Activated naive CD4-positive, alpha-beta T cell treated with anti-CD3 and anti-CD28 coated beads, Interleukin-2, amount 50 U/mL, for 24 hours (primary cell): ENCODE measurements at regions not wholly inside any gene's neighbourhood (a gene's known extent, or its start where the extent isn't known, plus 50 kb on each side); places are given as distances from the start of the nearest gene placed in this dataset.

Experiments
- H3K27ac Mint-ChIP-seq: one replicate; pipeline ENCODE4 v1.8.0; 2021; ENCODE audit warnings: mild to moderate bottlenecking, mixed read lengths
- H3K27me3 Mint-ChIP-seq: one replicate; pipeline ENCODE4 v1.8.0; 2021; ENCODE audit warnings: mixed read lengths
- H3K36me3 Mint-ChIP-seq: one replicate; pipeline ENCODE4 v1.8.0; 2021; ENCODE audit warnings: mixed read lengths
- H3K4me1 Mint-ChIP-seq: one replicate; pipeline ENCODE4 v1.8.0; 2021; ENCODE audit warnings: mixed read lengths
- H3K4me3 Mint-ChIP-seq: one replicate; pipeline ENCODE4 v1.8.0; 2021; ENCODE audit warnings: mild to moderate bottlenecking, mixed read lengths
- H3K9me3 Mint-ChIP-seq: one replicate; pipeline ENCODE4 v1.8.0; 2021; ENCODE audit warnings: mixed read lengths

GRCh38 chr2:108182489-108182888 is 57.3 kb upstream of the SULT1C3 start:
- Mint-ChIP-seq H3K9me3 (no peaks in the 10 kb centered on the region), H3K27ac (no peak overlapping the region), H3K36me3 (no peaks in the 10 kb centered on the region), H3K27me3 (peaks cover 5% of the 10 kb centered on the region), H3K4me3 (no peak overlapping the region), H3K4me1 (no peaks in the 10 kb centered on the region)

- H3K27ac Mint-ChIP-seq: no peak overlapping the region
- no peak overlapping the region for H3K4me3 Mint-ChIP-seq
- H3K4me1 Mint-ChIP-seq: no peaks in the 10 kb centered on the region
- H3K27me3 Mint-ChIP-seq: peaks cover 5% of the 10 kb centered on the region
- no peaks in the 10 kb centered on the region for H3K36me3 Mint-ChIP-seq
- H3K9me3 Mint-ChIP-seq: no peaks in the 10 kb centered on the region
Measured at GRCh38 chr2:108184419-108184818, 55.3 kb upstream of the SULT1C3 start.

- H3K27me3 Mint-ChIP-seq: peaks cover 7% of the 10 kb centered on the region
- no peak overlapping the region for H3K4me3 Mint-ChIP-seq
- no peaks in the 10 kb centered on the region for H3K36me3 Mint-ChIP-seq
- no peak overlapping the region for H3K27ac Mint-ChIP-seq
- no peaks in the 10 kb centered on the region for H3K9me3 Mint-ChIP-seq
- no peaks in the 10 kb centered on the region for H3K4me1 Mint-ChIP-seq
Measured at GRCh38 chr2:108189316-108189715, 50.5 kb upstream of the SULT1C3 start.
